ENCODE measurements at regions not wholly inside any gene's neighbourhood (a gene's known extent, or its start where the extent isn't known, plus 50 kb on each side); places are given as distances from the start of the nearest gene placed in this dataset.

GRCh38 chr18:64407606-64408005, 258.7 kb upstream of the LINC00305 start:
- no peaks in the 10 kb centered on the region for H3K9me2 ChIP-seq (ENCODE audit: insufficient read depth, low read length)
- H3K9me3 ChIP-seq (ENCODE audit: low read length): no peaks in the 10 kb centered on the region
- no peak overlapping the region for H3K4me2 ChIP-seq (ENCODE audit: low read length)
- no peaks in the 10 kb centered on the region for H3K27me3 ChIP-seq (ENCODE audit: insufficient read depth, low read depth, low read length)
- H3K9ac ChIP-seq (ENCODE audit: low read length): no peak overlapping the region
- no peaks in the 10 kb centered on the region for H3K36me3 ChIP-seq (ENCODE audit: insufficient read depth, low read length)
- TF ChIP-seq MXI1 (conservative IDR thresholded peaks at IDR 0.05; ENCODE audit: poor library complexity, severe bottlenecking): no peak
- no peak for TF ChIP-seq CTCF (IDR thresholded peaks at IDR 0.05; ENCODE audit: poor library complexity, severe bottlenecking)
- TF ChIP-seq POLR2AphosphoS5 (IDR thresholded peaks at IDR 0.05): no peak
- no peak for TF ChIP-seq EP300 (conservative IDR thresholded peaks at IDR 0.05; ENCODE audit: poor library complexity, severe bottlenecking)
- no peak for TF ChIP-seq RAD21 (conservative IDR thresholded peaks at IDR 0.05)
- H3F3A ChIP-seq (ENCODE audit: insufficient read depth, low read length, poor library complexity, severe bottlenecking): no peaks in the 10 kb centered on the region
- no peaks in the 10 kb centered on the region for H3K79me2 ChIP-seq (replicated peaks; ENCODE audit: insufficient read depth, low read length)
- H4K20me1 ChIP-seq (ENCODE audit: insufficient read depth): no peaks in the 10 kb centered on the region
- no peak overlapping the region for H3K27ac ChIP-seq (ENCODE audit: low read length)
- H2AFZ ChIP-seq (ENCODE audit: low read depth, low read length): no peak overlapping the region
- H3K4me3 ChIP-seq (ENCODE audit: low read length): no peak overlapping the region

GRCh38 chr18:64405161-64405560, 256.3 kb upstream of the LINC00305 start:
- H3K9ac ChIP-seq (ENCODE audit: low read length): no peak overlapping the region
- TF ChIP-seq SMC3 (conservative IDR thresholded peaks at IDR 0.05; ENCODE audit: poor library complexity) (no peak), RAD21 (conservative IDR thresholded peaks at IDR 0.05) (no peak), REST (IDR thresholded peaks at IDR 0.05; ENCODE audit: borderline replicate concordance) (no peak), EP300 (conservative IDR thresholded peaks at IDR 0.05; ENCODE audit: poor library complexity, severe bottlenecking) (no peak)
- H3K9me2 ChIP-seq (ENCODE audit: insufficient read depth, low read length): no peaks in the 10 kb centered on the region
- no peaks in the 10 kb centered on the region for H3F3A ChIP-seq (ENCODE audit: insufficient read depth, low read length, poor library complexity, severe bottlenecking)
- H2AFZ ChIP-seq (ENCODE audit: low read depth, low read length): no peak overlapping the region
- H3K27ac ChIP-seq (ENCODE audit: low read length): no peak overlapping the region
- no peak overlapping the region for H3K4me2 ChIP-seq (ENCODE audit: low read length)
- no peak overlapping the region for H3K4me3 ChIP-seq (ENCODE audit: low read length)
- H4K20me1 ChIP-seq (ENCODE audit: insufficient read depth): no peaks in the 10 kb centered on the region
- no peaks in the 10 kb centered on the region for H3K9me3 ChIP-seq (ENCODE audit: low read length)
- no peaks in the 10 kb centered on the region for H3K36me3 ChIP-seq (ENCODE audit: insufficient read depth, low read length)
- no peaks in the 10 kb centered on the region for H3K27me3 ChIP-seq (ENCODE audit: insufficient read depth, low read depth, low read length)
- H3K79me2 ChIP-seq (replicated peaks; ENCODE audit: insufficient read depth, low read length): no peaks in the 10 kb centered on the region

- Histone ChIP-seq H3F3A (ENCODE audit: insufficient read depth, low read length, poor library complexity, severe bottlenecking) (no peaks in the 10 kb centered on the region), H3K4me2 (ENCODE audit: low read length) (no peak overlapping the region), H3K9me3 (ENCODE audit: low read length) (no peaks in the 10 kb centered on the region), H3K36me3 (ENCODE audit: insufficient read depth, low read length) (no peaks in the 10 kb centered on the region), H3K9me2 (ENCODE audit: insufficient read depth, low read length) (no peaks in the 10 kb centered on the region), H3K79me2 (replicated peaks; ENCODE audit: insufficient read depth, low read length) (no peaks in the 10 kb centered on the region), H2AFZ (ENCODE audit: low read depth, low read length) (no peak overlapping the region), H3K9ac (ENCODE audit: low read length) (no peak overlapping the region), H3K27me3 (ENCODE audit: insufficient read depth, low read depth, low read length) (no peaks in the 10 kb centered on the region), H3K27ac (ENCODE audit: low read length) (no peak overlapping the region), H3K4me3 (ENCODE audit: low read length) (no peak overlapping the region), H4K20me1 (ENCODE audit: insufficient read depth) (no peaks in the 10 kb centered on the region)
- TF ChIP-seq REST (IDR thresholded peaks at IDR 0.05; ENCODE audit: borderline replicate concordance): no peak
These were observed 255.1 kb upstream of the LINC00305 start for GRCh38 chr18:64403784-64404503.

Measured in neural cell (in vitro differentiated cells).